DOHH2 (cell line): ENCODE measurements at regions not wholly inside any gene's neighbourhood (a gene's known extent, or its start where the extent isn't known, plus 50 kb on each side); places are given as distances from the start of the nearest gene placed in this dataset.

Experiments
- H3F3A ChIP-seq: fragments of 200-600 bp; sonication (generic), shearing (Covaris generic); 2 replicates; pipeline ENCODE4 v1.6.0; 2016; ENCODE audit warnings: antibody characterized with exemption, mild to moderate bottlenecking; ENCODE audit not compliant: control insufficient read depth, insufficient read depth
- H3K27ac ChIP-seq: fragments of 200-600 bp; sonication (generic); 2 replicates; pipeline ENCODE4 v1.5.1; 2014; ENCODE audit warnings: low read depth, mild to moderate bottlenecking, low read length, moderate library complexity
- H3K27me3 ChIP-seq: fragments of 200-600 bp; sonication (generic); 2 replicates; pipeline ENCODE4 v1.6.1; 2014; ENCODE audit warnings: mild to moderate bottlenecking, low read length, mixed read lengths; ENCODE audit not compliant: control insufficient read depth
- H3K36me3 ChIP-seq: fragments of 200-600 bp; sonication (generic); 2 replicates; pipeline ENCODE4 v1.6.1; 2014; ENCODE audit warnings: mild to moderate bottlenecking, low read length, moderate library complexity, mixed read lengths; ENCODE audit not compliant: control insufficient read depth
- H3K4me1 ChIP-seq: fragments of 200-600 bp; sonication (generic); 2 replicates; pipeline ENCODE4 v1.6.1; 2014; ENCODE audit warnings: mild to moderate bottlenecking, low read length, mixed read lengths; ENCODE audit not compliant: control insufficient read depth
- H3K4me2 ChIP-seq: fragments of 200-600 bp; sonication (generic); 2 replicates; pipeline ENCODE4 v1.6.0; 2014; ENCODE audit warnings: mild to moderate bottlenecking, low read length, moderate library complexity
- H3K4me3 ChIP-seq: fragments of 200-600 bp; sonication (generic); 2 replicates; pipeline ENCODE4 v1.5.1; 2014; ENCODE audit warnings: mild to moderate bottlenecking, low read length, mixed read lengths
- H3K79me2 ChIP-seq: fragments of 200-600 bp; sonication (generic); 2 replicates; pipeline ENCODE4 v1.6.1; 2014; ENCODE audit warnings: mild to moderate bottlenecking, low read length, mixed read lengths; ENCODE audit not compliant: control insufficient read depth
- H3K9me2 ChIP-seq: fragments of 200-600 bp; sonication (generic); replicated peaks from 2 replicates; pipeline ENCODE4 v1.6.1; 2014; ENCODE audit warnings: mild to moderate bottlenecking, low read length, mixed read lengths; ENCODE audit not compliant: control insufficient read depth
- H3K9me3 ChIP-seq: fragments of 200-600 bp; sonication (generic); 2 replicates; pipeline ENCODE4 v1.6.1; 2014; ENCODE audit warnings: antibody characterized with exemption, low read length, mixed read lengths; ENCODE audit not compliant: control insufficient read depth, insufficient read depth
- H4K20me1 ChIP-seq: fragments of 200-600 bp; sonication (generic); 2 replicates; pipeline ENCODE4 v1.6.0; 2014; ENCODE audit warnings: low read depth, mild to moderate bottlenecking, antibody characterized with exemption, low read length, moderate library complexity; ENCODE audit not compliant: control insufficient read depth, insufficient read depth
- CTCF ChIP-seq: fragments of 200-600 bp; sonication (generic); IDR thresholded peaks from one replicate; pipeline ENCODE4 v1.5.1; 2014; ENCODE audit warnings: antibody characterized with exemption, mild to moderate bottlenecking, low read depth, low read length; ENCODE audit not compliant: poor library complexity, severe bottlenecking
- EZH2phosphoT487 ChIP-seq: fragments of 200-600 bp; sonication (generic); IDR thresholded peaks from 2 replicates; pipeline ENCODE4 v1.6.1; 2017; ENCODE audit warnings: borderline replicate concordance, mild to moderate bottlenecking, antibody characterized with exemption, low read length, moderate library complexity, mixed read lengths

- H3K4me1 ChIP-seq, result no peaks in the 10 kb centered on the region
- no peaks in the 10 kb centered on the region for H4K20me1 ChIP-seq
- H3K27ac ChIP-seq, result no peak overlapping the region
- H3K9me2 ChIP-seq, result no peaks in the 10 kb centered on the region
- H3K4me2 ChIP-seq, result no peak overlapping the region
- H3K79me2 ChIP-seq, result no peaks in the 10 kb centered on the region
- no peak for TF ChIP-seq EZH2phosphoT487
- no peak for TF ChIP-seq CTCF
- H3K4me3 ChIP-seq, result no peak overlapping the region
- H3K36me3 ChIP-seq, result no peaks in the 10 kb centered on the region
- H3K9me3 ChIP-seq, result no peaks in the 10 kb centered on the region
- H3F3A ChIP-seq, result no peaks in the 10 kb centered on the region
- H3K27me3 ChIP-seq, result no peaks in the 10 kb centered on the region
Measured at GRCh38 chr3:168813225-168813802, 717.6 kb upstream of the GOLIM4 start.

- Histone ChIP-seq H3K27me3 (no peaks in the 10 kb centered on the region), H3K4me3 (no peak overlapping the region), H3K9me2 (no peaks in the 10 kb centered on the region), H3K9me3 (no peaks in the 10 kb centered on the region), H4K20me1 (no peaks in the 10 kb centered on the region), H3K79me2 (no peaks in the 10 kb centered on the region), H3F3A (no peaks in the 10 kb centered on the region), H3K36me3 (no peaks in the 10 kb centered on the region), H3K4me1 (no peaks in the 10 kb centered on the region), H3K4me2 (no peak overlapping the region), H3K27ac (no peak overlapping the region)
- no peak for TF ChIP-seq EZH2phosphoT487
- TF ChIP-seq CTCF, result no peak
Measured at GRCh38 chr3:168812234-168812633, 716.5 kb upstream of the GOLIM4 start.

- H3K27me3 ChIP-seq, result no peaks in the 10 kb centered on the region
- H3K9me3 ChIP-seq, result no peaks in the 10 kb centered on the region
- no peaks in the 10 kb centered on the region for H3K36me3 ChIP-seq
- H3K4me3 ChIP-seq, result no peak overlapping the region
- H3K27ac ChIP-seq, result no peak overlapping the region
- H3K4me1 ChIP-seq, result no peaks in the 10 kb centered on the region
- no peaks in the 10 kb centered on the region for H3F3A ChIP-seq
- H3K9me2 ChIP-seq, result no peaks in the 10 kb centered on the region
- no peak for TF ChIP-seq EZH2phosphoT487
- no peak for TF ChIP-seq CTCF
- no peaks in the 10 kb centered on the region for H3K79me2 ChIP-seq
- H3K4me2 ChIP-seq, result no peak overlapping the region
- H4K20me1 ChIP-seq, result no peaks in the 10 kb centered on the region
Measured at GRCh38 chr3:168808596-168808995, 712.9 kb upstream of the GOLIM4 start.
